Peyer's patch (tissue), 4 donors: ENCODE measurements at regions not wholly inside any gene's neighbourhood (a gene's known extent, or its start where the extent isn't known, plus 50 kb on each side); places are given as distances from the start of the nearest gene placed in this dataset.

ENCODE experiments used
- CTCF ChIP-seq, 6 experiments: fragments of 450-650 bp in 4 of 6; fragments of 200-600 bp in 2 of 6; sonication (generic) in 1 of 6; IDR thresholded peaks; one replicate each; pipeline ENCODE4 v1.5.1; 2017 to 2019; ENCODE audit warnings: antibody characterized with exemption in 6 of 6, mild to moderate bottlenecking in 3 of 6, moderate library complexity in 1 of 6
- POLR2A ChIP-seq, 2 donors: fragments of 450-650 bp; IDR thresholded peaks; one replicate each; pipeline ENCODE4 v1.5.1; 2017; ENCODE audit warnings: antibody characterized with exemption in 2 of 2, mild to moderate bottlenecking in 2 of 2, moderate library complexity in 2 of 2

GRCh38 chr2:43039376-43040080 lies 186.9 kb downstream of the ZFP36L2 start:
- TF ChIP-seq POLR2A (IDR thresholded peaks at IDR 0.05) (no peak), CTCF (IDR thresholded peaks at IDR 0.05) (no peak)
